ENCODE measurements at regions not wholly inside any gene's neighbourhood (a gene's known extent, or its start where the extent isn't known, plus 50 kb on each side); places are given as distances from the start of the nearest gene placed in this dataset.

DNA sequence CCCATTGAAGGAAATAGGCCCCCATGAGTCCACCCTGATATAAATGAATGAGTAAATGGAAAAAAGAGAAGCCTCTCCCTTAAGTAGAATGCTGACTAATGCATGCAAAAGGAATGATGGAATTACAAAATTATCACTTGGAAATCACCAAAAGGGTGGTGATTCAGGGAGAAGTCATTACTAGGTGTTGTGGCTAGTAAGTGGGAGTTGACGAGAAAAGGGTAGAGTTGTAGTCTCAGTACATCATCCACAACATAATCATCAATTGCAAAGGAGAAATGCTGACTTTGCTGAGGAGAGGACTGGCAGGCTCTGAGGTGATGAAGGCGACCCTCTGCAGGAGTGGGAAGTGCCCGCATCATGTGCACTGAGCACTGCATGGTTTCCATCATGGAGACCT, 201.5 kb upstream of the S1PR3 start:
- DNase-seq (ENCODE audit: low read depth, low spot score), result no peak

DNA sequence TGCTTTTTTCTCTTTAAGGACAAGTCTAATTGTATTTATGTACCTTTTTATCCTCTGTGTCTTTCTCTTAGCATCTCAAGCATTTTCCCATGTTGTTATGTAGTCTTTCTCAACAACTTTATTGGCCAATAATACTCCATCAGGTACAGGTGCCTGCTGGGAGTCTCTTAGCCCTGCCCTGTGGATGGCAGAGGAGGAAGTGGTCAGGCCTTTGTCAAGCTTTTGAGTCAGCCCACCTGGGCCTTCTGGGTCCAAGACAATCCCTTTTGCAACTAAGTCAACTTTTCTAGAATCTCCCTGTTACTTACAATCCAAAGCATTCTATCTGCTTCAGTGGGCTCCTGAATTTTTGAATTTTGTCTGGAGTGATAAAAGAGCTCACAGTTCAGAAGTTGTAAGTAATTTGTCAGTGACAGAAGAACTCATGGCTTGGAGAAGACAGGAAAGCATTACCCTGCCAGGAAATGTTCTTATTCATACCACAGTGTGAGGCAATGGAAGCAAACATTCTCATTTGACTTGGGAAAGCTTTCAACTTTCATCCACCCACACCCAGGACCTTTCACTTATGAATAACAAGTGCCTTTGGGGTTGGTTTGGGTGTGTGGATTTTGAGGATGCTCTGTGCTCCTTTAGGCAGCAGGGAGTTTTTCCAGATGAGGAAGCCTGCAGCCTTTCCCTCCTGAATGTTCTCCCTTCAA, 200.0 kb upstream of the S1PR3 start:
- no peak for DNase-seq (ENCODE audit: low read depth, low spot score)

DNA sequence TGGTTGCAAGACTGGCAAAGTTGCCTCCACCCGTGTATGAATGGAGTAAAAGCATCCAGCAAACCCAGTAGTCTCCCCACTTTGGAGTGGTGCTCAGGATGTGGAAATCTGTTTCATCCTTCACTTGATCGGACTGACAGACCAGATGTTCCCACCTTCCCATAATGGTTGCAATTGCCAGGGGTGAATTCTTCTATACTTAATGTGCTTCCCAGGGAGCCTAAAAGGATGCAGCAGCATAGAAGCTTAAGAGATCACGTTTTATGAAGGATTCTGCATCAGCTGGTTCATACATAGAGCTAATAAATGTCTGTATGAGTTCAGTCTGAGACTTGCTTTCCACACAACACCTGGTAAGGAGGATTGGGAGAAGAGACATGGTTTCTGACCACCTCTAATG, 198.8 kb upstream of the S1PR3 start:
- DNase-seq (ENCODE audit: low read depth, low spot score), result no peak

DNA sequence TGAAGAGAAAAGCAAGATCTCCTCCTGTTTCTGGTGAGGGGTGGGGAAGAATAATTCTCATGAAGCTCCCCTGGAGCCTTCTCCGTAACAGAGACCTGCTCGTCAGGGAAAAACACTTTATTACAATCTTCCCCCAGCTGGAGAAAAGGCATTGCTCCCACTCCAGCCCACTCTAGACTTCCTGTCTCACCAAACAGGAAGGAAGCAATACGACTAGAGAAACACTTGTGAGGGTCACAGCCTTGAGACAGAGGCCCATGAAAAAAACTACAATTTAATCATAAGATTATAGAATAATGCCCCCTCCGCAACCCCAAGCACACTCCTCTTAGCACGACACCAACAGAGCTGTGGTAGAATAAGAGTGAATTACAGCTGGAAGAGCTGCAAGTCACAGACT, 197.2 kb upstream of the S1PR3 start:
- DNase-seq (ENCODE audit: low read depth, low spot score), result no peak

DNA sequence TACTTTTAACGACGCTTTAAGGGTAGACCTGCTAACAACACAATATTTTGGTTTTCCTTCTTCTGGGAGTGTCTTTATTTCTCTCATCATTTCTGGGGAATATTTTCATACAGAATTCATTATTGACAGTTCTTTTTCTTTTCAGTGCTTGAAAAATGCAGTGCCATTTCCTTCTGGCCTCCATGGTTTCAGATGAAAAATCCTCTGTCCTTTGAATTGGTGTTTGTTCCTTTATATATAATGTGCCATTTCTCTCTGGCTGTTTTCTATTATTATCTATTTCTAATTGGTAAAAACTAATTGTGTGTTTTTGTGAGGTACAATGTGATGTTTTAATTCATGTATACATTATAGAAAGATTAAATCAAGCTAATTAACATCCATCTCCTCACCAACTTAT, 194.3 kb upstream of the S1PR3 start:
- no peak for DNase-seq (ENCODE audit: low read depth, low spot score)

DNA sequence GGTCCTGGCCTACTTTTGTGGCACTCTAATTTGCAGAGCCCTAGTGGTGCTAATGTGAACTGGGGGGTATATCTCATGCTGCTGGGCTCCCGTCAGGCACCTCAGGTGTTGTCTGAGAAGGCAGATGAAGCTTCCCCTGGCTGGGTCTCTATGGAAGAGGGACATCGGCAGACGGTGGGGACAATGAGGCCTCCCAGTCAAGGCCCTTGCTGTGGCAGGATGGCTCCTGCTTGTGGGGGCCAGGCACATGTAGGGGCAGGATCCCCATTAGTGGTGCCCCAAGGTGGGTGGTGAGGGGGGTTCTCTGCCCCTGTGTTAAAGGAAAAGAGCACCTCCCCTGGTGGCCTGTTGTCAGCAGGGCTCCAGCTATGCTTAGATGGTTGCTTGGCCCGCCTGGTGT, 192.8 kb upstream of the S1PR3 start:
- DNase-seq (ENCODE audit: low read depth, low spot score), result no peak

DNA sequence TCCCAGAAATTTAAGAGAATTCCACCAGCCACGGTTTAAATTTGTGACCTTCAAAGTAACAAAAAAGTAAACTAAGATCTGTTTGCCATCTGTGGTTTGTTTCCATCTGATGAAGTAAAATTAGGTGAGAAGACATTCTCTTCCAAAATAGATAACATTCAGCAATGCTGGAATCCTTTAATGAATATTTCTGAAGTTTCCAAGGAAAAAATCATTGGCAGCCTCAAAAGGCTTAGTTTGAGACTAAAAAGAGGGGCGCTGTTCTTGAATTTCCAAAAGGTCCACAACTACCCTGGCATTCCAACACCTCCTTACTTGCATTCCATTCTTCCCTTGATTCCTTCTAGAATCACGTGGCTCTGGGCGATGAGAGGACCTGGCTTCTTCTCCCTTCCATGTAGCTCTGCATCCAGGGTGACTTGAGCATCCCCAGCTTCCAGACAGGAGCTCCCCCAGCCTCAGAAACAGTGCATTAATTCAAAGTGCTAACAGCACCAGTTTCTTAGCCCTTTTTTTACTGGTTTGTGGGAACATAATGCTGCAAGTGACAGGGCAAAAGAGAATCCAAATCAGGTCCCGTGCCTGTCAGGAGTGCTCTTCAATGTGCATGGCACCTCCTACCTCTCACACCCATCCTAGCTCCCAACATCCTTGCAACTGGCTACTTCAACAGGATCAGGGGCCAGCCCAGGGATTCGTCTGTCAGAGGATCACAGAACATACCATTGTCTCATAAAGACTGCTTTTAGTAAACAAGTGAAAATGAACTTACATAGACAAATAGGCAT, 191.5 kb upstream of the S1PR3 start:
- DNase-seq (ENCODE audit: low read depth, low spot score), result no peak

DNA sequence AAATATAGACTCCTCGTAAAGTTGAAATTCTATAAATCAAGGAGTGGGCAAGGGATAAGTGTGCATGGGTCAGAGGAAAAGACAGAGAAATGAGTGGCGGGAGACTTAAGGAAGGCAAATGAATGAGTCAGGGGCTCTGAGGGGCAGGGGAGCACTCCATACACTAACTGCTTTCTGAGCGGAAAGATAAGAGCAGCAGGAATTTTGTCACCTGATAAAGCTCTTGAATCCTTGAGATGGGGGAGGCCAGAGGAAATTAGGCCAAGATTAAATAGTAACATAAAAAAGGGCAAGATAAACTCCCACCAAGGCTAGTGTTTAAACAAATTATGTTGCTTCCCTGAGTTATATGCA, 191.0 kb upstream of the S1PR3 start:
- DNase-seq (ENCODE audit: low read depth, low spot score), result no peak

DNA sequence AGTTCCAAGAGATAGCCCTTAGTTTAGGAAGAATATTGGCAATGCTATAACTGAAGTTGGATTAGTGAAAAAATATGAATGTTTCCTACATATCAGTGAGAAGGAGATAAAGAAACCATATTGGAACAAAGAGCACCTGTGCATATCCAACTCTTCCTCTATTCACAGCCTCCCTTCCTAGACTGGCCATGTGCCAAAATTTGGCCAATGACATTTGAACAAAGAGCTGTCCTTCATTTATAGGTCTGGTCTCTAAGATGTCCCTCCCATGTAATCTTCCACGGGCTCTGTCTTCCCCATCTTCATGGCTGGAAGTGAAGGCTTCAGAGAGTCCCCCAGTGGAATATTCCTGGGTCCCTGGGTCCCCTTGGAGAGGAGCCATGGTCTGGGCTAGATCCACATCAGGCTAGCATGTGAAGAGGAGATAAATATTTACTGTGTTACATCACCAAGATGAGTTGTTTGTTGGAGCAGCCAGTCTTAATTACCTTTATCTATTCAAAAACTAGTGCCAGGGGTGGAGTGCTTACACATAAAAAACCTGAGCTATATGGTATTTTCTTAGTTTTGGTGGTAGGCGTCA, 190.0 kb upstream of the S1PR3 start:
- no peak for DNase-seq (ENCODE audit: low read depth, low spot score)

DNA sequence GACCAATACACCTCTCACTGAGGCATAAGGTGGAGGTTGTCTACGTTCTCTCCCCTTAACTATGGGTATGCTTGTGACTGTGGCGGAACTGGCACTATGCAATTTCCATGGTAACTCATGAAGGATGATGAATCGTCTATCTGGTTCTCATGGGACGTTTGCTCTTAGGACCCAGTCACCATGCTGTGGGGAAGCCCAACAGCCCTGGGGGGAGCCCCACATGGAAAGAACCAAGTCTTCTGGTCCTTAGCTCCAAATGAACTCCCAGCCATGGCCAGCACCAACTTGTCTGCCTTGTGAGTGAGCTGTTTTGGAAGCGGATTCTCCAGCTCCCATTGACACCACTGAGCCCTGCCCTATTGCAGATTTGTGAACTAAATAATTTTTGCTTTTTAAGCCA, 188.7 kb upstream of the S1PR3 start:
- DNase-seq (ENCODE audit: low read depth, low spot score), result no peak

DNA sequence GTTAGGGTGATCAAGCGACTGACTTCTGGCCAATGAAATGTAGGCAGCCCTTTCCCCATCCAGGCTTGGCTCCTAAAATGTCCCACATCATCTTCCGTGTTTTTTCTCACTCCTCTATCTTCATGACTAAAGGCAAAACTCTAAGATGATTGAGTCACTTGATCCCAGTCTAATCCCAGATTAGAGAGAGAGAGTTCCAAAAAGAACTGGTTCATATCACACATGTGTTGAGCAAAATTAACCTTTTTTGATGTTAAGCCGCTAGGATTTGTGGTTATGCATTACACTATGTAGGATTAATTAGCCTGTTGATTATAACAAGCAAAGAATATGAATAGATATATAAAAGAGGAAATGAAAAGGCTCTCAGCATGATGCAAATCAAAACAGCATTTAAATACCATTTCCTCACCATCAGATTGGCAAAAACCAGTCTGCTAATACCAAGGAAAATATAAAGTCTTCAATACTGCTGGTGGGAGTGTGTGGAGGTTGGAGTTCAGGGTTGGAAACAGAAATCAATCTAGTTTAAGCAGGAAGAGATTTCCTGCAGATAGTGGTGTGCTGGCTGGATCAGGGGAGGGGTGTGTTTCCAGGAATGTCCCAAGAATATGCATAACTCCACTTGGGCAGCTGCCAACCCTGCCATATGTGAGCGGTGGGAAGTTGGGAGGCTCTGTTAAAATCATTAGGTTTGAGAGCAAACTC, 187.6 kb upstream of the S1PR3 start:
- no peak for DNase-seq (ENCODE audit: low read depth, low spot score)

DNA sequence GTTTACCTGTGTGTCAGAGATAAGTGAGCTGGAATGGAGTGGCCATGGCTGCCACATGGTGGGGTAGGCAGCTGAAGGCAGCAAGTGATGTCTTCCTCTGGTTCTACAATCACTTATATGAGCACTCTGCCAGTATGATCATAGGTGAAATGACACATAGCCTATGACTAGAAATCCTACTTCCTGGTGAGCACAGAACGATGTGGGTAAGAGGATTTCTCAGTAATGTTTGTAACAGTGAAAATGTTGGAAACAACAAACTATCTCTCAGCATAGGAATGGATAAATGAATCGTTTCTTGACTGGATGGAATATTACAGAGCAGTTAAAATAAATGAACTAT, 187.0 kb upstream of the S1PR3 start:
- DNase-seq (ENCODE audit: low read depth, low spot score), result no peak

DNA sequence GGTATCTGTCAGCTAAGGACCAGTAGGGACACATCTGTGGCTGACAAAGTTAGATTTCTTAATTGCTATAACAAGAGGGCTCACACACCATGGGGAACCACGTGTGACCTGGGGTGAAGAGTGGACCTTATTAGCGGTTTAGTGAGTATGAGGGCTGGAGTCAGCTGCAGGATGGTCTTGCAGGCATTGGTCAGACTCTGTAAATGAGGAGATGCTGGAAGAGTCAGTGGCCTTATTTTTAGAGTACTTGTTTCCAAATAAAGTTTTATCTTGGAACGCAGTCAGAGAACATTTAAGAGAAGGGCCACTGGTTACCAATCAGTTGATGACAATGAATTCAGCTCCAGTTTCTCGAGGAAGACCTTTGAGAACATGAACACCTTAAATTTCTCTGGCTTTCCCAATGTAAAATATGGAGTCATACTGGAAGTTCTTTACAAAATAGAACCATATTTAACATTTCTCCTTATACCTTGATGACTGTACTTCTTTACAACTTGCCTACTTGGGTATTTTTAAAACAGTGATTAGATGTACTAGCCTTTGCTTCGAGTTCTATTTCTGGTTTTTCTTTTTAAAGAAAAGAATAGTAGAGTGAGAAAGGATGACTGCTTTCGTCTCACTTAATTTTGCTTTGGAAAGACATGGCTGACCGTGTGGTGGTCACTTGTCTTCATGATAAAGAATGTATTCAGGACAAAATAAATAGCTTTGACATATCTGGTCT, 185.9 kb upstream of the S1PR3 start:
- no peak for DNase-seq (ENCODE audit: low read depth, low spot score)

DNA sequence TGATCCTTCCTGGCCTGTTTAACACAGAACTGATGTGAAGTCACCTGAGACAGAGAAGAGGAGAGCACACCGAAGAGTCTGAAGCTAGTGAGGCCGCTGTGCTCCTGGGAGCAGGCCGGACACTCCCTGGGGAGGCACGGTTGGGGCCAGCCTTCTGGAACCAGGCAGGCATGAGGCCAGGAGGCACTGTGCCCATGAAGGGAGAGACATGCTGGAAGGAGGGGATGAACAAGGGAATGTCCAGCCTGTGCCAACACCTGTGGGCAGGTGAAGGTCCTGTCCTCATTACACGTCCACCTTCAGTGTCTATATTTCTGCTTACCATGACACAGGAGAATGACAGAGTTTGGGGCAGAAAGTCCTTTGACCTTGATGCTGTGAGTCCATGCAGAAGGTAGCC, 183.8 kb upstream of the S1PR3 start:
- DNase-seq (ENCODE audit: low read depth, low spot score), result no peak

DNA sequence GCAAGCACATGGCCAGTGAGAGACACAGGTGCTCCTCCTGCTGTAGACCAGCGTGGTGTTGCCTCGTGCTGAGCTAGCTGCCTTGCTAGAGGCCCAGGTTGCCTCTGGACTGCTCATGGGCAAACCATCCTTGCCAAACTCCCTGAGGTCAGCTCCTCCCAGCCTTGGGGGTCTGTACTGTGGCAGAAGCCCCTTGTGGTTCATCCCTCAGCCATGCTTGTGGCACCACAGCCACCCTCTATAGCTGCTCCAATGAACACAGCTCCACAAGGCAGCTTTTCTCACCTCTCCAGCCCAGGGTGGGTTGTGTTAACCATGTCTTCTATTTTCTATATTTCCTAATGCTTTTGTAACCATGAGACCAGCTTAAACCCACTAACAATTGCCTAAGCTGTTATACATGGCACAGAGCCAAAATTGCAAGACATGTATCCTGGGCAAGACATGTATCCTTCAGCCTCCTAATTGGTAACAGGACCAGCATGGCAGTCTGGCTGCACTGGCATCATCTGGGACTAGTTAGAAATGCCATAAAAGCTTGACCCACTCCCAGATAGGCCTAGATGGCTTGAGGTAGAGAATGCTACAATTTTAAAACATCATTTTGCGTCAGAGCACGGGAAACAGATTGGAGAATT, 183.1 kb upstream of the S1PR3 start:
- DNase-seq (ENCODE audit: low read depth, low spot score), result no peak

DNA sequence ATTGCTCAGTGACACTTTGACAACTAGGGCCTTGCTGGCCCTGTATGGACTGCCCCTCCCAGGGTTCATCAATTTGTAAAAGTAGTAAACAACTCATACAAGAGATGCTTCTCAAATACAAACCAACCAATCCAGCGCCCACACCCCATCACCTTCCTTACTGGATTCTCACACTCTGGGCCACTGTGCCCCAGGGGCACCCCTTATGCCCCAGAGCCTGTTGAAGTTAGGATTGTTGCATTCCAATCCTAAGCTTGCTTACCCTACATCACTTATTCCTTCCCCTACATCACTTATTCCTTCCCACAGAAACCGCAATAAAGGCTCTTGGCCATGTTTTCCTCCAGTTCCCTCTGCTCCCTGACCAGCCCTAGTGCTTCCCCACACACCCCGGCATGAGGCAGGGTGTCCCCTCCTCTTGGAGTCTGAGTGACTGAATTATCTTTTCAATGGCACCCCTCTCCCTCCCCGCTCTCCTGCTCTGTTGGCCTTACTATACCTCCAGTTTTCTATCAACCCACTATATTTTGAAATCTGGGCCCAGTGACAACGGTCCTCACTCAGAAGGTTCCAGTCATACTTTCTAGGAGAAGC, 182.4 kb upstream of the S1PR3 start:
- no peak for DNase-seq (ENCODE audit: low read depth, low spot score)

DNA sequence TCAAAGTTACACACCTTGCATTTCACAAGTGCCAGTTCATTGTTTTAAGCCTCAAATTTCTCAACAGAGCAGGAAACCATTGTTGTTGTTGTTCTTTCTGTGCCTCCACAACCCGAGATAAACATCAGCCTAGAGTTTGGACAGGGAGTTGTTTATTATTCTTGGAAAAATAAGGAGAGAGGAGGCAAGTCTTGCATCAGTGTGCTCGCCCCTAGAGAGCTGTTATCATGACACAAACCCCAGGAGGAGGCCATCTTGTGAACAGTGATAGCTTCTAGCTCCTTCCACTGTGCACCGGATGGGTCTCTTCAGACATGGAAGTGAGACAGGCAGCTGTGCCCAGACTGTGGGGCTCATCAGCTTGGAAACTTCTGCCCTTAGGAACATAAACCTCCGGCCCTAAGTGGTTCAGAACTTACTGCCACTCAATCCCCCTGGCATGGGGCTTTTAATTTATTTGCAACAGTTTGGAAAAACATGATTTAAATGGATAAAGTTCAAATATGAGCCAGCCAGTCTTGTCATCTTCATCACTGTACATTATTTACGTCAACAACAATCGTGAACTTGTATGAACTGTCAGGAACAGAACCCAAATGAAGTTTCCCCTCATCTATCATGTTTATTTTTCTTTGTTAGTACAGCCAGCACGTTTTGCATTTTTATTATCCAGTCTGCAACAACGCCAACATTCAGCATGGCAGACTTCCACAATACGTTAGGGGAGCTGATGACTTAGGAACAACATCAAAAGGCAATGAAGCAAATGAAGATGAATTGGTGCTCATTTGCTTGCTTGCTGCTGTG, 181.7 kb upstream of the S1PR3 start:
- no peak for DNase-seq (ENCODE audit: low read depth, low spot score)

DNA sequence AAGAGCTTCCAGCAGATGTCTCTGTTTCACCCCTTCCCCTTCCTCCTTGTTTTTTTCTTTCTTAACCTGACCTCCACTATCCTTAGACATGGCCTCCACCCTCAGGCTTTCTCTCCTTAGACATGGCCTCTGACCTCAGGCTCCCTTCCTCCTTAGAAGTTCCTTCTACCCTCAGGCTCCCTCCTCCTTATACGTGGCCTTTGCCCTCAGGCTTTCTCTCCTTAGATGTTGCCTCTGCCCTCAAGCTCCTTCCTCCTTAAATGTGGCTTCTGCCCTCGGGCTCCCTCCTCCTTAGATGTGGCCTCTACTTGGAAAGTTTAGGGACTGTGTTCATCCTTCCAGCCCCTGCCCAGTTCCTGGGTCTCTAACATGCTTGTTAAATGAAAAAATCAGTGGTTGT, 180.4 kb upstream of the S1PR3 start:
- no peak for DNase-seq (ENCODE audit: low read depth, low spot score)

DNA sequence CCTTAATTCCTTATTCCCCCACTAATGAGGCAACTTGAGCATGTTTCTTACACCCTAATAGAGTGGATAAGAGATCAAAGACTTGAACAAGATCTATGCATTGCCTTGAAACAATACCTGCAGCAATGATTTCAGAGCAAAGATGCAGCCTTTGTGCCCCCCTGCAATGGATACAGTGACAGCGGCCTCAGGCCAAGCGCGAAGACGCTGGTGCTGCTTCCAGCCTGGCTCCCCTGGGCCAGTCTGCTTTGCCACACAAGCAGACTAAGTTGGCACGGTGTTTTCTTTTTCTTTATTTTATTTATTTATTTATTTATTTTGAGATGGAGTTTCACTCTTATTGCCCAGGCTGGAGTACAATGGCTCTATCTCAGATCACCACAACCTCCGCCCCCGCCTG, 179.8 kb upstream of the S1PR3 start:
- DNase-seq (ENCODE audit: low read depth, low spot score), result no peak

DNA sequence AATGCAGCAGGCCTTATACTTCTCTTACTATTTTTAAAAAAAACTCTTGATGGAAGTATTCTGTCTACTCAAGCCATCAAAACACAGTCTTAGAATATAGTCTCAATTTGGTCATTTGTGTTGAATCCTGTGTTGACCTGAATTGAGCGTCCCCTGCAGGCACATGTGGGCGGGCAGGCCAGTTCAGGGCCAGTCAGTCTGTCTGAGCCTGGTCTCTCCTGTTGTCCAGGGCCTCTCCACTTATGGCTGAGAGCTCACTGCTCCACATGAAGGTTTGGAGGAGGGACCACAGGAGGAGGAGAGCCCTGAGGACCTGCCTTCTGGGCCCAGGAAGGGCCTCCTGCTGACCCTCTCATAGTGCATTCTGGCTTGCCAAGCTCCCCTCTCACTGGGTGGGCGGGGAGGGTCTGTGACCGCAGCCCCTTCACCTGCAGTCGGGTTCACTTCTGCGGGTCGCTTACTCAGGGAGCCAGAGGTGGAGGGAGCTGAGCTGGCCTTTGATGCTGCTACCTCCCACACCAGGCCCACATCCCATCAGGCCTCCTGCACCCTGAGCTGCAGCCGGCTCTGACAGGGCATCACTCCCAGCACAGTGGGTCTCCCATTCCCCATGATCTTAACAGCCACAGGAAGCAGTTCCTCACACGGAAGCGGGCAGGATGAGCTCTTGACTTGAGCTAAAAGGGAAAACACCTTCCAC, 178.2 kb upstream of the S1PR3 start:
- DNase-seq (ENCODE audit: low read depth, low spot score), result no peak

Data from iPS DF 19.7 (cell line).